Loucy (cell line): ENCODE measurements at regions not wholly inside any gene's neighbourhood (a gene's known extent, or its start where the extent isn't known, plus 50 kb on each side); places are given as distances from the start of the nearest gene placed in this dataset.

Experiments used
- H2AFZ ChIP-seq: fragments of 200-600 bp; sonication (generic); 2 replicates; pipeline ENCODE4 v1.6.0; 2016; ENCODE audit warnings: antibody characterized with exemption, mild to moderate bottlenecking, low read length, moderate library complexity
- H3F3A ChIP-seq: fragments of 200-600 bp; 2 replicates; pipeline ENCODE4 v1.6.0; 2016; ENCODE audit warnings: antibody characterized with exemption, low read depth, mild to moderate bottlenecking
- H3K27me3 ChIP-seq: fragments of 200-600 bp; sonication (generic); 2 replicates; pipeline ENCODE4 v1.6.1; 2014; ENCODE audit warnings: low read length, mild to moderate bottlenecking; ENCODE audit not compliant: insufficient read depth, poor library complexity, severe bottlenecking
- H3K36me3 ChIP-seq: fragments of 200-600 bp; sonication (generic); 2 replicates; pipeline ENCODE4 v1.6.1; 2016; ENCODE audit warnings: low read length; ENCODE audit not compliant: insufficient read depth
- H3K4me1 ChIP-seq: fragments of 200-600 bp; sonication (generic); 2 replicates; pipeline ENCODE4 v1.5.1; 2014; ENCODE audit warnings: low read length, mild to moderate bottlenecking; ENCODE audit not compliant: insufficient read depth, poor library complexity, severe bottlenecking
- H3K4me2 ChIP-seq: fragments of 200-600 bp; sonication (generic); 2 replicates; pipeline ENCODE4 v1.6.0; 2014; ENCODE audit warnings: antibody characterized with exemption, low read length, low read depth, mild to moderate bottlenecking; ENCODE audit not compliant: poor library complexity, severe bottlenecking
- H3K4me3 ChIP-seq: fragments of 200-600 bp; sonication (generic); 2 replicates; pipeline ENCODE4 v1.5.1; 2014; ENCODE audit warnings: low read length, mild to moderate bottlenecking, mixed read lengths; ENCODE audit not compliant: poor library complexity, severe bottlenecking
- H3K79me2 ChIP-seq: fragments of 200-600 bp; sonication (generic); 2 replicates; pipeline ENCODE4 v1.6.1; 2014; ENCODE audit warnings: low read length; ENCODE audit not compliant: insufficient read depth
- H3K9ac ChIP-seq: fragments of 200-600 bp; sonication (generic); 2 replicates; pipeline ENCODE4 v1.6.0; 2014; ENCODE audit warnings: mild to moderate bottlenecking, low read depth, low read length, moderate library complexity; ENCODE audit not compliant: poor library complexity, severe bottlenecking
- H3K9me2 ChIP-seq: fragments of 200-600 bp; sonication (generic); replicated peaks from 2 replicates; pipeline ENCODE4 v1.6.1; 2016; ENCODE audit warnings: low read depth, low read length, mixed read lengths
- H3K9me3 ChIP-seq: fragments of 200-600 bp; sonication (generic); 2 replicates; pipeline ENCODE4 v1.6.1; 2014; ENCODE audit warnings: mild to moderate bottlenecking, antibody characterized with exemption, low read length, low read depth; ENCODE audit not compliant: insufficient read depth
- H4K20me1 ChIP-seq: fragments of 200-600 bp; sonication (generic); 2 replicates; pipeline ENCODE4 v1.6.0; 2014; ENCODE audit warnings: antibody characterized with exemption, low read length, mild to moderate bottlenecking; ENCODE audit not compliant: insufficient read depth, poor library complexity, severe bottlenecking
- CTCF ChIP-seq: fragments of 200-600 bp; sonication (generic); conservative IDR thresholded peaks from 2 replicates; pipeline ENCODE4 v1.5.1; 2014; ENCODE audit warnings: mild to moderate bottlenecking, antibody characterized with exemption, low read length
- EZH2phosphoT487 ChIP-seq: fragments of 200-600 bp; IDR thresholded peaks from 2 replicates; pipeline ENCODE4 v1.6.1; 2018; ENCODE audit warnings: antibody characterized with exemption, mild to moderate bottlenecking, moderate library complexity, borderline replicate concordance

DNA sequence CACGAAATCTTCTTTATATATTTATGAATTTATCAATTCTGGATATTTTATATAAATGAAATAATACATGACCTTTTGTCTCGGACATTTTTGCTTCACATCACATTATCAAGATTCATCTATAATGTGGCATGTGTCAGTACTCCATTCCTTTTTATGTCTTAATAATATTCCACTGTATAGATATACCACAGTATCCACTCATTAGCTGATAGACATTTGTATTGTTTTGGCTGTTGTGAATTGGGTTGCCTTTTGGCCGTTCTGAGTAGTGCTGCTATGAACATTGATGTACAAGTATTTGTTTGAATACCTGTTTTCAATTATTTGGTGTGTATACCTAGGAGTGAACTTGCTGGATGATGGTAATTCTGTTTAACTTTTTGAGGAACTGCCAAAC, 323.8 kb upstream of the CA10 start:
- Histone ChIP-seq H3F3A (no peaks in the 10 kb centered on the region), H2AFZ (no peak overlapping the region), H3K9me2 (no peaks in the 10 kb centered on the region), H3K9ac (no peak overlapping the region), H3K4me1 (no peaks in the 10 kb centered on the region), H3K4me3 (no peak overlapping the region), H3K27me3 (no peaks in the 10 kb centered on the region), H3K36me3 (no peaks in the 10 kb centered on the region), H3K9me3 (no peaks in the 10 kb centered on the region), H3K79me2 (no peaks in the 10 kb centered on the region), H3K4me2 (no peak overlapping the region), H4K20me1 (no peaks in the 10 kb centered on the region)
- TF ChIP-seq EZH2phosphoT487 (no peak), CTCF (no peak)

DNA sequence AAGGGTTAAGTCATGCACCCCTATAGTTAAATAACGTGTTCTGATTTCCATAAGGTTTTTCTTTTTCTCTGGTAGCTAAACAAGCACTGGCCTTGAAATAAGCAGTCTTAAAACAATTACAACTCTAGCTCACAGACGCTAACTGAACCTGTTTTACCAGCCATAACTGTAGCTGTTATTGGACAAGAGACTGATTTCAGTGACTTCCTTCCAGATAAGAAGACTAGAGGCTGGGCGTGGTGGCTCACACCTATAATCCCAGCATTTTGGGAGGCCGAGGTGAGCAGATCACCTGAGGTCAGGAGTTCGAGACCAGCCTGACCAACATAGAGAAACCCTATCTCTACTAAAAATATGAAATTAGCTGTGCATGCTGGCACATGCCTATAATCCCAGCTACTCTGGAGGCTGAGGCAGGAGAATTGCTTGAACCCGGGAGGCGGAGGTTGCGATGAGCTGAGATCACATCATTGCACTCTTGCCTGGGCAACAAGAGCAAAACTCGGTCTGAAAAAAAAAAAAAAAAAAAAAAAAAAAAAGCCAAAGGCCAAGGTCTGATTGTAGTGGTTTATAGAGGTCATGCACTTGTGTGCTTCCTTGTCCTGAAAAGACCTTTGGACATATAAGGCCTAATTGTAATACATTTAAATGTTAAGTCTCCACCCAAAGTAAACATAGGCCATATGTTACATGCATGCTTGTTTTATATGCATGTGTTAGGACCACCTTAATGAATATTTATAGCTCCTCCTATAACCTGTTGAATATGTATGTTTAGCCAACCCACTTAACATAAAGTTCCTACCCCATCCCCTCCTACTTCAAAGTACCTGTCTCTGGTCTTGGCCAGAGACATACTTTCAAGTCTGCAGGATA, 319.5 kb upstream of the CA10 start:
- no peaks in the 10 kb centered on the region; the same call in 1 of the 2 replicates for H3K9me3 ChIP-seq
- no peaks in the 10 kb centered on the region for H3F3A ChIP-seq
- no peak overlapping the region for H3K4me2 ChIP-seq
- H3K9me2 ChIP-seq, result no peaks in the 10 kb centered on the region
- H2AFZ ChIP-seq, result no peak overlapping the region
- H3K4me3 ChIP-seq, result no peak overlapping the region
- no peaks in the 10 kb centered on the region for H3K36me3 ChIP-seq
- no peak overlapping the region for H3K9ac ChIP-seq
- H3K27me3 ChIP-seq, result no peaks in the 10 kb centered on the region
- TF ChIP-seq CTCF (no peak), EZH2phosphoT487 (no peak)
- H3K79me2 ChIP-seq, result no peaks in the 10 kb centered on the region
- H4K20me1 ChIP-seq, result no peaks in the 10 kb centered on the region
- H3K4me1 ChIP-seq, result no peaks in the 10 kb centered on the region

- no peaks in the 10 kb centered on the region for H4K20me1 ChIP-seq
- H3K36me3 ChIP-seq, result no peaks in the 10 kb centered on the region
- H3K9me3 ChIP-seq, result no peaks in the 10 kb centered on the region; the same call in 1 of the 2 replicates
- H3F3A ChIP-seq, result no peaks in the 10 kb centered on the region
- no peak overlapping the region for H2AFZ ChIP-seq
- no peak for TF ChIP-seq CTCF
- TF ChIP-seq EZH2phosphoT487, result no peak
- no peak overlapping the region for H3K9ac ChIP-seq
- no peak overlapping the region for H3K4me2 ChIP-seq
- no peaks in the 10 kb centered on the region for H3K9me2 ChIP-seq
- no peaks in the 10 kb centered on the region for H3K79me2 ChIP-seq
- H3K27me3 ChIP-seq, result no peaks in the 10 kb centered on the region
- no peak overlapping the region for H3K4me3 ChIP-seq
- H3K4me1 ChIP-seq, result no peaks in the 10 kb centered on the region
Observed at GRCh38 chr17:52476638-52477313, 318.3 kb upstream of the CA10 start.
